ENCODE measurements at regions not wholly inside any gene's neighbourhood (a gene's known extent, or its start where the extent isn't known, plus 50 kb on each side); places are given as distances from the start of the nearest gene placed in this dataset.

GRCh38 chr6:97909380-97909779, 626.4 kb upstream of the MMS22L start:
- ATAC-seq (no peak), DNase-seq (no peak)
- H3K9me3 ChIP-seq = peaks cover 0 to 4% of the 10 kb centered on the region in 2 donors
- H3K4me3 ChIP-seq = no peak overlapping the region
- intact Hi-C loops (cut with DNase I) = no loop called here
- no peaks in the 10 kb centered on the region for H3K36me3 ChIP-seq
- no peaks in the 10 kb centered on the region for H3K27me3 ChIP-seq
- no peak for TF ChIP-seq CTCF (IDR thresholded peaks at IDR 0.05)
- no peaks in the 10 kb centered on the region for H3K4me1 ChIP-seq
- H3K27ac ChIP-seq = no peak overlapping the region

GRCh38 chr6:97913721-97914120, 630.7 kb upstream of the MMS22L start:
- Histone ChIP-seq H3K9me3 (no peaks in the 10 kb centered on the region), H3K4me1 (no peaks in the 10 kb centered on the region), H3K27me3 (no peaks in the 10 kb centered on the region), H3K4me3 (no peak overlapping the region), H3K27ac (no peak overlapping the region), H3K36me3 (no peaks in the 10 kb centered on the region)
- ATAC-seq (no peak), DNase-seq (no peak)
- no peak for TF ChIP-seq CTCF (IDR thresholded peaks at IDR 0.05)
- intact Hi-C loops (cut with DNase I) = no loop called here

- no peaks in the 10 kb centered on the region for H3K36me3 ChIP-seq
- no peak overlapping the region for H3K27ac ChIP-seq
- H3K4me3 ChIP-seq = no peak overlapping the region
- DNase-seq = no peak
- TF ChIP-seq CTCF (IDR thresholded peaks at IDR 0.05) = no peak
- ATAC-seq = no peak
- H3K27me3 ChIP-seq = no peaks in the 10 kb centered on the region
- H3K9me3 ChIP-seq = no peaks in the 10 kb centered on the region
- H3K4me1 ChIP-seq = no peaks in the 10 kb centered on the region
- intact Hi-C loops (cut with DNase I) = no loop called here
Observed at GRCh38 chr6:97914912-97915311, 631.9 kb upstream of the MMS22L start.

- Histone ChIP-seq H3K36me3 (no peaks in the 10 kb centered on the region), H3K27me3 (no peaks in the 10 kb centered on the region), H3K27ac (no peak overlapping the region), H3K4me1 (no peaks in the 10 kb centered on the region), H3K9me3 (no peaks in the 10 kb centered on the region), H3K4me3 (no peak overlapping the region)
- no peak for TF ChIP-seq CTCF (IDR thresholded peaks at IDR 0.05)
- DNase-seq (no peak), ATAC-seq (no peak)
- intact Hi-C loops (cut with DNase I) = no loop called here
Observed at GRCh38 chr6:97915537-97915936, 632.5 kb upstream of the MMS22L start.

- H3K27ac ChIP-seq = no peak overlapping the region
- TF ChIP-seq CTCF (IDR thresholded peaks at IDR 0.05) = no peak
Observed at GRCh38 chr6:97917369-97917768, 634.4 kb upstream of the MMS22L start.

More at GRCh38 chr6:97917369-97917768, 634.4 kb upstream of the MMS22L start:
- H3K4me1 ChIP-seq = no peaks in the 10 kb centered on the region
- no peaks in the 10 kb centered on the region for H3K36me3 ChIP-seq
- DNase-seq (no peak), ATAC-seq (no peak)
- H3K27me3 ChIP-seq = no peaks in the 10 kb centered on the region
- intact Hi-C loops (cut with DNase I) = no loop called here
- H3K9me3 ChIP-seq = no peaks in the 10 kb centered on the region
- no peak overlapping the region for H3K4me3 ChIP-seq

Measured in left lung (tissue), 4 donors.